Astrocyte of the cerebellum (primary cell): ENCODE measurements at regions not wholly inside any gene's neighbourhood (a gene's known extent, or its start where the extent isn't known, plus 50 kb on each side); places are given as distances from the start of the nearest gene placed in this dataset.
A peak's percentile ranks its signal among the peaks of the same experiment; 100 is the strongest.

Experiments used
- DNase-seq: peaks from one replicate; pipeline ENCODE4 v3.0.0-alpha.2; 2011; ENCODE audit warnings: low read depth
- H3K4me3 ChIP-seq: 2 replicates; pipeline ENCODE4 v1.5.1; 2011; ENCODE audit warnings: mild to moderate bottlenecking, low read depth, low read length, moderate library complexity
- CTCF ChIP-seq: IDR thresholded peaks from 2 replicates; pipeline ENCODE4 v1.5.1; 2012; ENCODE audit warnings: low read length, low read depth, moderate library complexity, mild to moderate bottlenecking; ENCODE audit errors: missing control alignments
- in situ Hi-C: cut with HindIII; loops from 2 replicates; pipeline ENCODE4 v1.10.0; 2017; ENCODE audit warnings: low sequenced_read_pairs

GRCh38 chr11:80868831-80869230 lies 1428.0 kb upstream of the TENM4 start:
- no peak for TF ChIP-seq CTCF
- no peak overlapping the region for H3K4me3 ChIP-seq
- DNase-seq = no peak
- in situ Hi-C loops = no loop called here

- no peak overlapping the region for H3K4me3 ChIP-seq
- in situ Hi-C loops = no loop called here
- no peak for TF ChIP-seq CTCF
- no peak for DNase-seq
Measured at GRCh38 chr11:80862011-80862410, 1421.2 kb upstream of the TENM4 start.

- DNase-seq = no peak
- in situ Hi-C loops = no loop called here
- TF ChIP-seq CTCF = no peak
- H3K4me3 ChIP-seq = no peak overlapping the region
Measured at GRCh38 chr11:80861193-80861592, 1420.4 kb upstream of the TENM4 start.

DNA sequence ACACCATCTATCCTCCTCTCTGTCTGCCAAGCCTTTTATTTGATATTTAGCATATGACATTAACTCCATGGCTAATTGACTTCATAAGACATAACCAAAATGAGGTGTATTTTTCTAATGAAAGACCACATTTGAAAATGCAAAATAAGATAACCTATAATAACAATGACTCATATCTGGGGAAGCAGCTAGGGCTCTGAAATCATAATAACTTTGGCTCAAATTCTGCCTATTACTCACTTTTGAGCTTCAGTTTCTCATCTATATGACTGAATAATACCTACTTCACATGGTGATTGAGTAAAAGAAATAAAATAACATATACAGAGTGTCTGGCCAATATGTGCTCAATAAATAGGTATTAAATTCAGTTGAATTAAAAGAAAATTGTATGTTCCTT lies 1419.8 kb upstream of the TENM4 start:
- in situ Hi-C loops = no loop called here
- peak; percentile 28 for DNase-seq
- TF ChIP-seq CTCF = no peak

DNA sequence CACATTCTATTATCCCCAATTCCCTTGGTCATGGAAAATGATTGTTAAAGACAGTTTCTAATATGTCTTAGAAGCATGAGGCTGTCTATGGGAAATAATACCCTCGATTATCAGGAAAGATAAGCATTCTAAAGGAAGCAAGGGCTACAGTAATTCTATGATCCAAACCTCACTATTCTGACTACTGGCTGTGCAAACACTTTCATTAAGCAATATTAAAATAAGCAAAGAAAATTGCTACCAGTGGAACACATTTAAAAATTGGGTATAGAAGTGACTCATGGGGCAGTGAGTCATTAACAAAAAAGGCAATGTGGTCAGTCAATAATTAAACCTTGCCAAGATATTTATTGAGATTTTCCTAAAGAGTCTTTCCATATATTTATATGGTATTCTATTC lies 1415.2 kb upstream of the TENM4 start:
- in situ Hi-C loops = no loop called here
- H3K4me3 ChIP-seq = no peak overlapping the region
- peak; percentile 71 for DNase-seq
- TF ChIP-seq CTCF = no peak

More for the DNA sequence above, 1419.8 kb upstream of the TENM4 start:
- no peak overlapping the region for H3K4me3 ChIP-seq

- in situ Hi-C loops = no loop called here
- DNase-seq = no peak
- TF ChIP-seq CTCF = no peak
Measured at GRCh38 chr11:80855426-80855825, 1414.6 kb upstream of the TENM4 start.

GRCh38 chr11:80849253-80849652 lies 1408.4 kb upstream of the TENM4 start:
- no peak for TF ChIP-seq CTCF
- no peak for DNase-seq
- in situ Hi-C loops = no loop called here
- no peak overlapping the region for H3K4me3 ChIP-seq

More at GRCh38 chr11:80855426-80855825, 1414.6 kb upstream of the TENM4 start:
- no peak overlapping the region for H3K4me3 ChIP-seq
